ENCODE measurements at regions not wholly inside any gene's neighbourhood (a gene's known extent, or its start where the extent isn't known, plus 50 kb on each side); places are given as distances from the start of the nearest gene placed in this dataset.

- H3K9ac ChIP-seq (ENCODE audit: low read depth, low read length), result no peak overlapping the region
These were observed 74.2 kb upstream of the NCOR2 start for GRCh38 chr12:124641591-124641990.

GRCh38 chr12:124640056-124640455 lies 72.6 kb upstream of the NCOR2 start:
- H3K9me3 ChIP-seq (ENCODE audit: insufficient read depth, low read length, severe bottlenecking), result no peaks in the 10 kb centered on the region
- no peaks in the 10 kb centered on the region for H3K4me1 ChIP-seq (ENCODE audit: insufficient read depth, low read length)
- no peak overlapping the region for H3K4me2 ChIP-seq (ENCODE audit: insufficient read depth, low read length)
- H3K9ac ChIP-seq (ENCODE audit: low read depth, low read length), result no peak overlapping the region
- no peaks in the 10 kb centered on the region for H3K79me2 ChIP-seq (ENCODE audit: insufficient read depth, low read length)
- H3K36me3 ChIP-seq (ENCODE audit: insufficient read depth, low read length), result no peaks in the 10 kb centered on the region
- TF ChIP-seq CTCF (IDR thresholded peaks at IDR 0.05; ENCODE audit: borderline replicate concordance, extremely low read depth, low read length, poor library complexity, severe bottlenecking), result no peak
- no peak for TF ChIP-seq EZH2 (IDR thresholded peaks at IDR 0.05; ENCODE audit: borderline replicate concordance, low read depth, low read length, severe bottlenecking)
- H3K27me3 ChIP-seq (ENCODE audit: insufficient read depth, low read length, poor library complexity), result no peaks in the 10 kb centered on the region
- ATAC-seq (ENCODE audit: insufficient read depth, low read depth) (no peak), DNase-seq (no peak)
- H2AFZ ChIP-seq (ENCODE audit: low read depth, low read length), result no peak overlapping the region
- H3K27ac ChIP-seq (ENCODE audit: low read length), result no peak overlapping the region
- H4K20me1 ChIP-seq (ENCODE audit: insufficient read depth, low read length), result no peaks in the 10 kb centered on the region
- no peak overlapping the region for H3K4me3 ChIP-seq (ENCODE audit: low read depth in 1 of 2, low read length in 2 of 2)

More at GRCh38 chr12:124641591-124641990, 74.2 kb upstream of the NCOR2 start:
- Histone ChIP-seq H3K27me3 (ENCODE audit: insufficient read depth, low read length, poor library complexity) (no peaks in the 10 kb centered on the region), H3K36me3 (ENCODE audit: insufficient read depth, low read length) (no peaks in the 10 kb centered on the region), H3K4me3 (ENCODE audit: low read depth in 1 of 2, low read length in 2 of 2) (no peak overlapping the region), H3K79me2 (ENCODE audit: insufficient read depth, low read length) (no peaks in the 10 kb centered on the region), H4K20me1 (ENCODE audit: insufficient read depth, low read length) (no peaks in the 10 kb centered on the region), H3K4me2 (ENCODE audit: insufficient read depth, low read length) (no peak overlapping the region), H3K27ac (ENCODE audit: low read length) (no peak overlapping the region), H3K9me3 (ENCODE audit: insufficient read depth, low read length, severe bottlenecking) (no peaks in the 10 kb centered on the region), H2AFZ (ENCODE audit: low read depth, low read length) (no peak overlapping the region), H3K4me1 (ENCODE audit: insufficient read depth, low read length) (no peaks in the 10 kb centered on the region)
- TF ChIP-seq EZH2 (IDR thresholded peaks at IDR 0.05; ENCODE audit: borderline replicate concordance, low read depth, low read length, severe bottlenecking), result no peak
- TF ChIP-seq CTCF (IDR thresholded peaks at IDR 0.05; ENCODE audit: borderline replicate concordance, extremely low read depth, low read length, poor library complexity, severe bottlenecking), result no peak
- no peak for DNase-seq
- no peak for ATAC-seq (ENCODE audit: insufficient read depth, low read depth)

DNA sequence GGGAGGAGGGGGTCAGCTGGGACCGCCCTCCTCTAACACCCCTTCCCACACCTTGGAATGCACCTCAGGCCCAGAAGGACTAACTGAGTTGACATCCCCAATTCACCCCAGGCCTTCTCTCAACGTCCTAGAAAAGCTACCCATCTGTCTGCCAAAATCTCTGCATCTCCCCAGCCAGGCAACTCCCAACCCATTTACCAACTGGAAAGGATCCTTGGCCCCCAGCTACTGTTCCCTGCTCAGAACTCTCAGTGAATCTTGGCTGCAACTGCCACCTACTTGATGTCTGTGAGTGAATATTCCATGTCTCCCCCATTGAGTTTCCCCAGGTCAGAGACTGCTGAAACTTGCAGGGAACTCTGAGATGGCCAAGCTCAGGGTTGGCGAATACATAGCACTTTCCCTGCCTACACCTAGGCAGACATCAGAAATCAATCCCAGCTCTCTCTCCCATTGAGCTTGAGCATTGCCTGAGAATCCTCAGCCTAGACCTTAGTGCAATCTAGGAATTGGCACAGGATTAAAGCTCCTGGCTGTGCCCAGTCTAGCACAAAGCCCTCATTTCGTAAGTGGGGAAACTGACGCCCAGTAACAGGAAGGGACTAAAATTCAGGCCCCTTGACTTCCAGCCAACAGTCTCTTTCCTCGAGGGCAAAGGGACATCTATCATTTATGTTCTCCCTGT lies 71.9 kb upstream of the NCOR2 start:
- TF ChIP-seq EZH2 (IDR thresholded peaks at IDR 0.05; ENCODE audit: borderline replicate concordance, low read depth, low read length, severe bottlenecking), result no peak
- TF ChIP-seq CTCF (IDR thresholded peaks at IDR 0.05; ENCODE audit: borderline replicate concordance, extremely low read depth, low read length, poor library complexity, severe bottlenecking), result no peak
- ATAC-seq (ENCODE audit: insufficient read depth, low read depth), result no peak

More for the DNA sequence above, 71.9 kb upstream of the NCOR2 start:
- Histone ChIP-seq H3K4me3 (ENCODE audit: low read depth in 1 of 2, low read length in 2 of 2) (no peak overlapping the region), H2AFZ (ENCODE audit: low read depth, low read length) (no peak overlapping the region), H3K9me3 (ENCODE audit: insufficient read depth, low read length, severe bottlenecking) (no peaks in the 10 kb centered on the region), H3K79me2 (ENCODE audit: insufficient read depth, low read length) (no peaks in the 10 kb centered on the region), H3K27me3 (ENCODE audit: insufficient read depth, low read length, poor library complexity) (no peaks in the 10 kb centered on the region), H3K4me1 (ENCODE audit: insufficient read depth, low read length) (no peaks in the 10 kb centered on the region), H3K4me2 (ENCODE audit: insufficient read depth, low read length) (no peak overlapping the region), H3K9ac (ENCODE audit: low read depth, low read length) (no peak overlapping the region), H3K27ac (ENCODE audit: low read length) (no peak overlapping the region), H4K20me1 (ENCODE audit: insufficient read depth, low read length) (no peaks in the 10 kb centered on the region), H3K36me3 (ENCODE audit: insufficient read depth, low read length) (no peaks in the 10 kb centered on the region)
- no peak for DNase-seq
